WTC11 (cell line): ENCODE measurements at regions not wholly inside any gene's neighbourhood (a gene's known extent, or its start where the extent isn't known, plus 50 kb on each side); places are given as distances from the start of the nearest gene placed in this dataset.

Experiments used
- ATAC-seq: fragments of 200-7000 bp; cut with Tn5 transposase; 2 replicates; pipeline ENCODE4 v1.10.0; 2021; ENCODE audit warnings: mild to moderate bottlenecking, moderate library complexity
- CTCF ChIA-PET: fragments of 300-600 bp; sonication (Branson Sonifier 250); formaldehyde crosslinking; loops from one replicate; lab custom pipeline; 2021; ENCODE audit warnings: antibody characterized with exemption; lab: Charles Lee
- POLR2A ChIA-PET: fragments of 350-600 bp; sonication (Branson Sonifier 250); formaldehyde crosslinking; loops from one replicate; lab custom pipeline; 2021; ENCODE audit warnings: antibody characterized with exemption; lab: Charles Lee
- DNase-seq: peaks from one replicate; pipeline ENCODE4 v3.0.0; 2021; ENCODE audit warnings: low spot score
- H3K27ac Mint-ChIP-seq: 2 replicates; pipeline ENCODE4 v1.8.0; 2021; ENCODE audit warnings: mixed read lengths
- H3K27me3 Mint-ChIP-seq: 2 replicates; pipeline ENCODE4 v1.8.0; 2021; ENCODE audit warnings: low read depth, mild to moderate bottlenecking, moderate library complexity, mixed read lengths
- H3K36me3 Mint-ChIP-seq: 2 replicates; pipeline ENCODE4 v1.8.0; 2021; ENCODE audit warnings: mixed read lengths
- H3K4me1 Mint-ChIP-seq: 2 replicates; pipeline ENCODE4 v1.8.0; 2022; ENCODE audit warnings: mixed read lengths
- H3K4me3 Mint-ChIP-seq: 2 replicates; pipeline ENCODE4 v1.8.0; 2021; ENCODE audit warnings: mild to moderate bottlenecking, moderate library complexity, mixed read lengths
- H3K9me3 Mint-ChIP-seq: 2 replicates; pipeline ENCODE4 v1.8.0; 2021; ENCODE audit warnings: mixed read lengths
- ARID4B ChIP-seq: sonication (generic); formaldehyde crosslinking; IDR thresholded peaks from 2 replicates; pipeline ENCODE4 v1.8.0; 2023; ENCODE audit warnings: missing genetic modification reagents, mild to moderate bottlenecking, borderline replicate concordance
- CDX4 ChIP-seq: fragments of 250-450 bp; sonication (Bioruptor Pico); IDR thresholded peaks from 2 replicates; pipeline ENCODE4 v1.9.0; 2021; ENCODE audit warnings: moderate library complexity, mild to moderate bottlenecking, inconsistent platforms, borderline replicate concordance
- CTCF ChIP-seq: fragments of 200-600 bp; IDR thresholded peaks from 2 replicates; pipeline ENCODE4 v1.8.0; 2022; ENCODE audit warnings: antibody characterized with exemption
- E2F5 ChIP-seq: sonication (generic); formaldehyde crosslinking; IDR thresholded peaks from 2 replicates; pipeline ENCODE4 v1.8.1; 2022; ENCODE audit warnings: mild to moderate bottlenecking, moderate library complexity, missing genetic modification reagents
- ESRRA ChIP-seq: sonication (generic); formaldehyde crosslinking; IDR thresholded peaks from 2 replicates; pipeline ENCODE4 v1.8.1; 2022; ENCODE audit warnings: mild to moderate bottlenecking, missing genetic modification reagents, borderline replicate concordance
- IRF1 ChIP-seq: sonication (generic); formaldehyde crosslinking; IDR thresholded peaks from 2 replicates; pipeline ENCODE4 v1.8.0; 2023; ENCODE audit warnings: missing genetic modification reagents
- NFYB ChIP-seq: sonication (generic); formaldehyde crosslinking; conservative IDR thresholded peaks from 2 replicates; pipeline ENCODE4 v1.8.0; 2022; ENCODE audit warnings: low read depth, missing genetic modification reagents
- RELA ChIP-seq: sonication (generic); formaldehyde crosslinking; IDR thresholded peaks from 2 replicates; pipeline ENCODE4 v1.8.1; 2022; ENCODE audit warnings: missing genetic modification reagents, mild to moderate bottlenecking, borderline replicate concordance
- STAT6 ChIP-seq: sonication (generic); formaldehyde crosslinking; conservative IDR thresholded peaks from 2 replicates; pipeline ENCODE4 v1.8.1; 2023; ENCODE audit warnings: mild to moderate bottlenecking, low read depth, missing genetic modification reagents, moderate library complexity
- ZNF121 ChIP-seq: sonication (generic); formaldehyde crosslinking; IDR thresholded peaks from 2 replicates; pipeline ENCODE4 v1.8.0; 2023; ENCODE audit warnings: missing genetic modification reagents
- ZNF425 ChIP-seq: fragments of 250-450 bp; sonication (Bioruptor Pico); conservative IDR thresholded peaks from 2 replicates; pipeline ENCODE4 v1.9.0; 2021; ENCODE audit warnings: mild to moderate bottlenecking
- ZSCAN18 ChIP-seq: fragments of 250-450 bp; sonication (Bioruptor Pico); IDR thresholded peaks from 2 replicates; pipeline ENCODE4 v2.1.2; 2022; ENCODE audit warnings: mild to moderate bottlenecking, moderate library complexity

- H3K9me3 Mint-ChIP-seq = peaks cover 5% of the 10 kb centered on the region; the same call in 1 of the 2 replicates
- no peak for ATAC-seq
- H3K4me3 Mint-ChIP-seq = no peak overlapping the region
- ChIA-PET POLR2A (no interaction called here), CTCF (no interaction called here)
- TF ChIP-seq STAT6 = no peak
- TF ChIP-seq ZSCAN18 = no peak
- no peak for TF ChIP-seq ARID4B (CRISPR knock-in tag)
- no peak for TF ChIP-seq E2F5 (CRISPR knock-in tag)
- no peak for TF ChIP-seq IRF1
- TF ChIP-seq NFYB (CRISPR knock-in tag) = no peak
- no peak for TF ChIP-seq ESRRA (CRISPR knock-in tag)
- TF ChIP-seq ZNF425 (CRISPR knock-in tag) = no peak
- no peak for TF ChIP-seq CDX4 (CRISPR knock-in tag)
- TF ChIP-seq CTCF = no peak
- TF ChIP-seq RELA (CRISPR knock-in tag) = no peak
- no peak for TF ChIP-seq ZNF121
- H3K27me3 Mint-ChIP-seq = no peaks in the 10 kb centered on the region
- no peak for DNase-seq
- no peaks in the 10 kb centered on the region for H3K36me3 Mint-ChIP-seq
- no peaks in the 10 kb centered on the region for H3K4me1 Mint-ChIP-seq
- H3K27ac Mint-ChIP-seq = no peak overlapping the region
Measured at GRCh38 chr3:164524201-164524600, 554.1 kb downstream of the SI start.
